IMR-90 (cell line): ENCODE measurements at regions not wholly inside any gene's neighbourhood (a gene's known extent, or its start where the extent isn't known, plus 50 kb on each side); places are given as distances from the start of the nearest gene placed in this dataset.

ENCODE experiments used
- ATAC-seq: fragments of 200-7000 bp; cut with Tn5 transposase; 2 replicates; pipeline ENCODE4 v1.9.1; 2020; ENCODE audit warnings: low read depth, mild to moderate bottlenecking, moderate library complexity
- BruUV-seq: library from RNA; stranded (reverse); fragments of 400-500 nt; replicated peaks from 2 replicates; lab custom pipeline; 2021; lab: Mats Ljungman, UMichigan
- CTCF ChIA-PET: fragments of 300-600 bp; formaldehyde crosslinking; extraction: SDS; loops from one replicate; lab custom pipeline; 2021; ENCODE audit warnings: antibody characterized with exemption; lab: Yijun Ruan, JAX
- POLR2A ChIA-PET: fragments of 300-600 bp; sonication (Branson Sonifier 250); formaldehyde crosslinking; loops from one replicate; lab custom pipeline; 2022; ENCODE audit warnings: antibody characterized with exemption; ENCODE audit not compliant: unreplicated experiment; lab: Charles Lee
- DNase-seq: peaks from one replicate; pipeline ENCODE4 v3.0.0; 2013
- H2AFZ ChIP-seq: replicated peaks from 2 replicates; pipeline ENCODE3; 2013; ENCODE audit warnings: low read length, mild to moderate bottlenecking; ENCODE audit not compliant: poor library complexity
- H2AK5ac ChIP-seq: 2 replicates; pipeline ENCODE4 v1.6.1; 2013; ENCODE audit warnings: low read depth, low read length, inconsistent platforms
- H2AK9ac ChIP-seq: replicated peaks from 2 replicates; pipeline ENCODE3; 2013; ENCODE audit warnings: mild to moderate bottlenecking, low read depth, low read length, moderate library complexity; ENCODE audit not compliant: poor library complexity
- H2BK120ac ChIP-seq: 2 replicates; pipeline ENCODE4 v1.6.1; 2013; ENCODE audit warnings: low read depth, low read length, inconsistent platforms
- H2BK15ac ChIP-seq: 3 replicates; pipeline ENCODE4 v1.6.1; 2013; ENCODE audit warnings: low read depth, low read length, inconsistent platforms
- H2BK20ac ChIP-seq: 2 replicates; pipeline ENCODE4 v1.6.1; 2013; ENCODE audit warnings: low read depth, mild to moderate bottlenecking, inconsistent platforms, low read length, moderate library complexity
- H2BK5ac ChIP-seq: 2 replicates; pipeline ENCODE4 v1.6.1; 2013; ENCODE audit warnings: mild to moderate bottlenecking, low read depth, low read length, inconsistent platforms; ENCODE audit not compliant: poor library complexity, severe bottlenecking
- H3K14ac ChIP-seq: replicated peaks from 2 replicates; pipeline ENCODE4 v1.6.1; 2013; ENCODE audit warnings: low read depth, low read length, inconsistent platforms
- H3K18ac ChIP-seq: 2 replicates; pipeline ENCODE4 v1.6.1; 2013; ENCODE audit warnings: low read depth, low read length, control low read depth
- H3K23ac ChIP-seq: 2 replicates; pipeline ENCODE4 v1.6.1; 2013; ENCODE audit warnings: low read depth, low read length, inconsistent platforms
- H3K27ac ChIP-seq: 2 replicates; pipeline ENCODE4 v1.5.1; 2013; ENCODE audit warnings: mild to moderate bottlenecking, control low read depth, low read length; ENCODE audit not compliant: insufficient read depth
- H3K27me3 ChIP-seq: 2 replicates; pipeline ENCODE4 v1.6.1; 2013; ENCODE audit warnings: low read length; ENCODE audit not compliant: control insufficient read depth, insufficient read depth
- H3K36me3 ChIP-seq: 2 replicates; pipeline ENCODE4 v1.6.1; 2013; ENCODE audit warnings: low read length, mixed read lengths; ENCODE audit not compliant: control insufficient read depth, insufficient read depth
- H3K4ac ChIP-seq: 2 replicates; pipeline ENCODE4 v1.6.1; 2013; ENCODE audit warnings: low read depth, low read length, inconsistent platforms
- H3K4me1 ChIP-seq: 2 replicates; pipeline ENCODE4 v1.6.1; 2013; ENCODE audit warnings: low read length, mixed read lengths; ENCODE audit not compliant: control insufficient read depth, insufficient read depth
- H3K4me2 ChIP-seq: 2 replicates; pipeline ENCODE4 v1.6.1; 2013; ENCODE audit warnings: low read depth, mild to moderate bottlenecking, control low read depth, low read length, moderate library complexity
- H3K4me3 ChIP-seq: 2 replicates; pipeline ENCODE4 v1.5.1; 2013; ENCODE audit warnings: low read depth, mild to moderate bottlenecking, control low read depth, low read length, moderate library complexity; ENCODE audit not compliant: insufficient read depth
- H3K56ac ChIP-seq: 2 replicates; pipeline ENCODE4 v1.6.1; 2013; ENCODE audit warnings: low read length, inconsistent platforms; ENCODE audit not compliant: insufficient read depth; ENCODE audit errors: extremely low read depth
- H3K79me1 ChIP-seq, 2 experiments: 2 replicates each; pipeline ENCODE4 v1.6.1; 2013; ENCODE audit warnings: low read length in 2 of 2, inconsistent platforms in 1 of 2, low read depth in 1 of 2
- H3K9ac ChIP-seq: 2 replicates; pipeline ENCODE4 v1.6.1; 2013; ENCODE audit warnings: low read depth, low read length, control low read depth
- H3K9me1 ChIP-seq: 2 replicates; pipeline ENCODE4 v1.6.1; 2013; ENCODE audit warnings: low read length, inconsistent platforms; ENCODE audit not compliant: insufficient read depth
- H3K9me3 ChIP-seq: 2 replicates; pipeline ENCODE4 v1.6.1; 2013; ENCODE audit warnings: low read length; ENCODE audit not compliant: control insufficient read depth, insufficient read depth
- H4K20me1 ChIP-seq: 2 replicates; pipeline ENCODE4 v1.6.1; 2013; ENCODE audit warnings: low read length, inconsistent platforms; ENCODE audit not compliant: insufficient read depth
- H4K5ac ChIP-seq: 2 replicates; pipeline ENCODE4 v1.6.1; 2013; ENCODE audit warnings: mild to moderate bottlenecking, low read depth, low read length, control low read depth
- H4K8ac ChIP-seq, 2 experiments: 2 replicates each; pipeline ENCODE4 v1.6.1; 2013; ENCODE audit warnings: low read depth in 2 of 2, low read length in 2 of 2, control low read depth in 1 of 2, inconsistent platforms in 1 of 2
- H4K91ac ChIP-seq: 2 replicates; pipeline ENCODE4 v1.6.1; 2013; ENCODE audit warnings: low read depth, low read length, inconsistent platforms; ENCODE audit not compliant: insufficient read depth
- RCOR1 ChIP-seq: IDR thresholded peaks from 2 replicates; pipeline ENCODE4 v1.6.1; 2012; ENCODE audit warnings: mild to moderate bottlenecking, low read length, improper control_type of control experiment; ENCODE audit not compliant: insufficient replicate concordance
- RFX5 ChIP-seq: IDR thresholded peaks from 2 replicates; pipeline ENCODE4 v1.8.0; 2012; ENCODE audit warnings: low read depth, mild to moderate bottlenecking, low read length, moderate library complexity
- WGBS, 2 experiments: methylation state at CpG; one replicate each; pipeline versions ENCODE4 v1.1.5 to v1.1.7; 2013; ENCODE audit warnings: missing lambda C conversion rate in 2 of 2; ENCODE audit not compliant: insufficient read length in 1 of 2; ENCODE audit errors: extremely low coverage in 2 of 2; 5-methylcytosine and 5-hydroxymethylcytosine counted together
- dilution Hi-C: fragments of 300-500 bp; cut with HindIII; formaldehyde crosslinking; loops from one replicate; pipeline ENCODE4 v1.14.3; 2018; ENCODE audit warnings: low sequenced_read_pairs; ENCODE audit not compliant: unreplicated experiment
- in situ Hi-C: fragments of 300-500 bp; cut with MboI; formaldehyde crosslinking; loops from 3 replicates; pipeline ENCODE4 v1.14.3; 2019; ENCODE audit warnings: low sequenced_read_pairs, inconsistent platforms, mixed read lengths
- intact Hi-C: fragments of 100-400 bp; cut with micrococcal nuclease; formaldehyde crosslinking; loops from 2 replicates; pipeline ENCODE4 v1.10.0; 2022

- POLR2A ChIA-PET: no interaction called here
- H2BK15ac ChIP-seq: no peak overlapping the region
- H3K14ac ChIP-seq: no peak overlapping the region
- H3K9ac ChIP-seq: no peak overlapping the region
- H2AK9ac ChIP-seq: no peak overlapping the region
- intact Hi-C loops (no loop called here), dilution Hi-C loops (no loop called here), in situ Hi-C loops (no loop called here)
- H4K91ac ChIP-seq: no peak overlapping the region
- H2BK5ac ChIP-seq: no peak overlapping the region
- H4K20me1 ChIP-seq: no peaks in the 10 kb centered on the region
- WGBS, 2 experiments: no CpG with 5 or more reads among the region's 7 CpGs
- no peak overlapping the region for H2BK20ac ChIP-seq
- peak; percentile 42; the same call in 1 of the 2 replicates for ATAC-seq
- no peak overlapping the region for H3K56ac ChIP-seq
- no peak for DNase-seq
- BruUV-seq: no TSS peak
- H3K27ac ChIP-seq: no peak overlapping the region
- no peaks in the 10 kb centered on the region; the same call in 1 of the 2 replicates for H3K27me3 ChIP-seq
- CTCF ChIA-PET: interaction anchor here (0.6 to 0.9 kb wide), 2 partner anchors 12 to 32 kb away, joined by 3 to 4 read pairs; no protein-coding TSS in a partner anchor
- H2BK120ac ChIP-seq: no peak overlapping the region
- no peak overlapping the region for H3K4ac ChIP-seq
- H3K4me2 ChIP-seq: no peak overlapping the region
- H3K4me3 ChIP-seq: no peak overlapping the region
- H3K4me1 ChIP-seq: peaks cover 4% of the 10 kb centered on the region; the same call in 1 of the 2 replicates
- no peaks in the 10 kb centered on the region for H3K9me1 ChIP-seq
- H3K23ac ChIP-seq: no peak overlapping the region
- no peak overlapping the region for H2AFZ ChIP-seq
- no peaks in the 10 kb centered on the region for H3K36me3 ChIP-seq
- no peaks in the 10 kb centered on the region for H3K9me3 ChIP-seq
- H3K79me1 ChIP-seq: 0 out of 4 replicates have a peak, but pooled peaks cover 0 to 3% of the 10 kb centered on the region in 2 experiments
- no peak overlapping the region for H4K8ac ChIP-seq
- no peak overlapping the region for H3K18ac ChIP-seq
- no peak overlapping the region for H2AK5ac ChIP-seq
- TF ChIP-seq RCOR1 (no peak), RFX5 (no peak)
- no peak overlapping the region for H4K5ac ChIP-seq
These were observed 83.8 kb upstream of the TPM1 start for GRCh38 chr15:62958528-62959363.
